Left cardiac atrium (tissue), 4 donors: ENCODE measurements at regions not wholly inside any gene's neighbourhood (a gene's known extent, or its start where the extent isn't known, plus 50 kb on each side); places are given as distances from the start of the nearest gene placed in this dataset.

Experiments
- ATAC-seq, 2 donors: fragments of 200-7000 bp; cut with Tn5 transposase; one replicate each; pipeline ENCODE4 v1.9.1; 2020; ENCODE audit warnings: mild to moderate bottlenecking in 2 of 2, moderate library complexity in 2 of 2
- DNase-seq: peaks from one replicate; pipeline ENCODE4 v3.0.0-alpha.2; 2020
- intact Hi-C, 2 donors: fragments of 100-400 bp; cut with DNase I; formaldehyde crosslinking; loops; one replicate each; pipeline versions ENCODE4 v1.14.1 to v1.15.1; 2022 to 2023
- donor health status: DM: no; HTN: yes; CAD: no.
- donor health status: DM: no; HTN: yes; CAD: no; lungs with severe emphysema.
- donor health status: DM: yes; HTN: yes; CAD: no.
- donor health status: Dilated cardiomyopathy.

DNA sequence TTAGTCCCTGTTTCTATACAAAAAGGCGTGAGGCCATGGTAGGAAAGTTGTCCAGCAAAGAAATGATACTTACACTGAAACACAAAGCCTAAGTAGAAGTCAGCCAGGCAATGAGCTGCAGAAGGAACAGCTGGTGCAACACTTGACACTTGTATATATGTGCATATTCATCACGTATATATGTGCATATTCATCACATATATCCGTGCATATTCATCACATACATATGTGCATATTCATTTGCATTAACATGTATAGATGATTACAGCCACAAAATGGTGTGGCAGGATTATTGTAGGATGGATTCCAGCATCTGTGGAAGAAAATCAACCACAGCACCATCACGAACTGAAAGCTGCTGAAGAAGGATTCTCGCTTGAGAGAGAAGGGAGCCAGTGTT lies 189.0 kb upstream of the RGS18 start:
- intact Hi-C loops: no loop called here
- ATAC-seq (no peak), DNase-seq (no peak)

GRCh38 chr1:191970116-191970515 lies 188.1 kb upstream of the RGS18 start:
- intact Hi-C loops: no loop called here
- no peak for DNase-seq
- no peak for ATAC-seq

- no peak for ATAC-seq
- DNase-seq: no peak
- intact Hi-C loops: no loop called here
These were observed 186.8 kb upstream of the RGS18 start for GRCh38 chr1:191971447-191971846.

DNA sequence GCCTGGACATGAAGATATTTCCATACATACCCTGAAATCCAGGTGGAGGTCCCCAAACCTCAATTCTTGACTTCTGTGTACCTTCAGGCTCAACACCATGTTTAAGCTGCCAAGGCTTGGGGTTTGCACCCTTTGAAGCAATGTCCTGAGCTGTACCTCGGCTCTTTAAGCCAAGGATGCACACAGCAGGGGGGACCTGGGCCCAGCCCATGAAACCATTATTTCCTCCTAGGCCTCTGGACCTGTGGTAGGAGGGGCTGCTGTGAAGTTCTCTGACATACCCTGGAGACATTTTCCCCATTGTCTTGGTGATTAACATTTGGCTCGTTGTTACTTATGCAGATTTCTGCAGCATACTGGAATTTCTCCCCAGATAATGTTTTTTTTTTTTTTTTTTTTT lies 184.3 kb upstream of the RGS18 start:
- DNase-seq: no peak

DNA sequence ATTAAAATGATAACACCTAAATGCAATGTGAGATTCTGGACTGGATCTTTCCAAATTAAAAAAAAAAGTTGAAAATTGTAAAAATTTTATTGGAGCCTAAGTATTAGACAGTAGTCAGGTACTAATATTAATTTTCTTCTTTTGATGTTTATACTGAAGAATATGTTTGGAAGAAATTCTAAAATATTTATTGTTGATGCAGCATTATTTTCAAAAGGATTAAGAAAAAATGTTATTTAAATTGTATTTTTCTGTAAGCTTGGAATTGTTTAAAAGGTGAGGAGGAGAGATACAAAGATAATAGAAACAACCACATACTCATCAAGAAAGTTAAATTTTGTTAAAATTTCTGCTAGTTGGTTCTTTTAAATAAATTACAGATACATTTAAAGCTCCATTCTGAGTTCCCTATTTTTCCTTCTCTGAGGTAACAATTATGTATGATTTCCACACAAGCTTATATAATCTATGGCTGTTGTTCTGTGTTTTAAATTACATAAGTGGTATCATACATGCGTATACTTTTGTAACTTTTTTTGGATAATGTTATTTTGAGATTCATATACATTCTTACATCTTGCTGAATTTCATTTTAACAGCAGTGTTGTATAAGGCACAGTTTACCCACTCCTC lies 180.3 kb upstream of the RGS18 start:
- no peak for DNase-seq
- no peak for ATAC-seq
- intact Hi-C loops: no loop called here

More for the DNA sequence above, 184.3 kb upstream of the RGS18 start:
- ATAC-seq: no peak
- intact Hi-C loops: no loop called here

DNA sequence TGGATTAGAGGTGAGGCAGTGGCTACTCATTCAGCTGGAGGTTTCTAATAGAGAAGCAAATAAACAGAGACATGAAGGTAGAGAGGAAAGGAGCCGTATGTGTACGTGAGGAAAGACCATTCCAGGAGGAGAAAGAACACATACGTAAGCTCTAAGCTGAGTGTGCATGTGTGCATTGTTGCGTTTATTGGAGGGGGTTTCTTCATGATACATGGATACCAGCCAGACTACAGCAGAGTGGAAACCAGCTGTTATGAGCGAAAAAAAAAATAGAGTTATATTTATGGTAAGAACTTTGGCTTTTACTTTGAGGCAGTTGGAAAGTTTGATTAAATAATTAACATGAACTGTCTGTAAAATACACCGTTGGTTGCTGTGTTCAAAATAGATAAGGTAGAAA lies 173.4 kb upstream of the RGS18 start:
- DNase-seq (no peak), ATAC-seq (no peak)
- intact Hi-C loops: no loop called here

GRCh38 chr1:191992118-191992517 lies 166.1 kb upstream of the RGS18 start:
- DNase-seq (no peak), ATAC-seq (no peak)
- intact Hi-C loops: loop anchor here in 1 of 2 donors (5.0 kb wide), 2 partner anchors 320 to 455 kb away; no protein-coding TSS in a partner anchor

DNA sequence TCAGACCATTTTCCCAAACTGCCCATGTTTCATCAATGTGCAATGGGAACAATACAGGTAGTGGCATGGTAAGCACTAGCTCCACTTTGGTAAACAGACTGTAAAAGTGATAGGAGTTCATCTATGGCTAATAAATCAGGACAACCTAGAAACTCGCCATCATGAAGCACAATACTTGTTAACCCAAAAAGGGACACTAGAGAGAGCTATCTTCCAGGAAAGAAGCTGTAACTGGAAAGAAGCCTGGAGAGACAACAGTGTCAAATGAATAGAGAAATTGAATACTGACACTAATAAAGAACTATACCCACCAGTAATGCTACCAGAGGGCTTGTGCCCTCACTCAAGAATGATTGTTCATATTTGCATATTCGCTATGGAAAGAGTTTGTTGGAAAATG lies 164.7 kb upstream of the RGS18 start:
- ATAC-seq: no peak
- no peak for DNase-seq
- intact Hi-C loops: loop anchor here in 1 of 2 donors (5.0 kb wide), 2 partner anchors 319 to 454 kb away; no protein-coding TSS in a partner anchor

DNA sequence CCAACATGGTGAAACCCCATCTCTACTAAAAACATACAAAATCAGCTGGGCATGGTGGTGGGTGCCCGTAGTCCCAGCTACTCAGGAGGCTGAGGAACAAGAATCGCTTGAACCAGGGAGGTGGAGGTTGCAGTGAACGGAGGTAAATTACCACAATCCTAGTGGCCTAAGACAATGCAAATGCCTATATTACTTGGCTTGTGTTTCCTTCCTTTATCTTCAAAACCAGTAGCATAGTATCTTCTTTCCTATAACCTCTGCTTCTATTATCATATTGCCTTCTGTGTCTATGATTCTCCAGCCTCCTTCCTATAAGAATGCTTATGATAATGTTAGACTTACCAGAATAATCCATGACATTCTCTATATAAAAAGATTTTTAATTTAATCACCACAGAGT lies 156.2 kb upstream of the RGS18 start:
- intact Hi-C loops: no loop called here
- DNase-seq: no peak

GRCh38 chr1:192003295-192004077 lies 154.8 kb upstream of the RGS18 start:
- no peak for DNase-seq
- intact Hi-C loops: no loop called here
- no peak for ATAC-seq

More for the DNA sequence above, 156.2 kb upstream of the RGS18 start:
- no peak for ATAC-seq

DNA sequence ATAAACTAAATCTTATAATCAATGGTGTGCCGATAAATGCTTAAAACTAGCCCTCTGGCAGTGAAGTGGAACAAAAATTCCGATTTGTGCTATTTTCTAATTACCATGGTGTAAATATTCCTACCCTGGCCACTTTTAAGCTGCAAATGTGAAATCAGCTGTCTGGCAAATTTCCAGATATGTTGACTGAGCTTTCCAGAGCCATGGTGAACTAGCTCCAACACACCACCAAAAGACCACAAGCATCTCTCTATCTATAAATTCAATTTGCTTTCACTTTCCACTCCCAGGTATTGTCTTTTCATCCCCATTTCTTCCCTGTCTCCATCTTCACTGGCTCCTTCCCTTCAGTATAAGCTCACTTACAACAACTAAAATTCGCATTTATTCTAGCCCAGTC lies 152.3 kb upstream of the RGS18 start:
- DNase-seq: no peak
- no peak for ATAC-seq
- intact Hi-C loops: no loop called here

DNA sequence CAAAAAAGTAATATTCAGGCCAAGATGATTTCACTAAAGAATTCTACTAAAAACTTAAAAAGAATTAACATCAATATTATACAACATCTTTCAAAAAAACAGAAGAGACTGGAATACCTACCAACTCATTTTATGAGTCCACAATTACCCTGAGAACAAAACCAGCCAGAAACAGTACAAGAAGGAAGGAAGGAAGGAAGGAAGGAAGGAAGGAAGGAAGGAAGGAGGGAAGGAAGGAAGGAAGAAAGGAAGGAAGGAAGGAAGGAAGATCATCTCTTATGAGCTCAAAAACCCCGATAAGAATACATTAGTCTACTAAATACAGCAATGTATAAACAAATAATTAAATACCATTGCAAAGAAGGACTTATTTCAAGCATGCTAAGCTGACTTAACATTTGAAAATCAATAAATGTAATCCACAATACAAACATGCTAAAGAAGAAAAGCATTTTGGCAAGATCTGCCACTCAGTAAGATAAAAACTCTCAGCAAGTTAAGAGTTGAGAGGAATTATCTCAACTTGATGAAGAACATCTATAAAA lies 149.9 kb upstream of the RGS18 start:
- ATAC-seq: no peak
- intact Hi-C loops: no loop called here
- DNase-seq: no peak

GRCh38 chr1:192010406-192010805 lies 147.9 kb upstream of the RGS18 start:
- no peak for DNase-seq
- no peak for ATAC-seq
- intact Hi-C loops: no loop called here

- ATAC-seq (no peak), DNase-seq (no peak)
- intact Hi-C loops: no loop called here
These were observed 146.7 kb upstream of the RGS18 start for GRCh38 chr1:192011525-192011924.

- intact Hi-C loops: no loop called here
- no peak for ATAC-seq
- no peak for DNase-seq
These were observed 135.4 kb upstream of the RGS18 start for GRCh38 chr1:192022827-192023226.

GRCh38 chr1:192024881-192025280 lies 133.4 kb upstream of the RGS18 start:
- intact Hi-C loops: no loop called here
- ATAC-seq (no peak), DNase-seq (no peak)

DNA sequence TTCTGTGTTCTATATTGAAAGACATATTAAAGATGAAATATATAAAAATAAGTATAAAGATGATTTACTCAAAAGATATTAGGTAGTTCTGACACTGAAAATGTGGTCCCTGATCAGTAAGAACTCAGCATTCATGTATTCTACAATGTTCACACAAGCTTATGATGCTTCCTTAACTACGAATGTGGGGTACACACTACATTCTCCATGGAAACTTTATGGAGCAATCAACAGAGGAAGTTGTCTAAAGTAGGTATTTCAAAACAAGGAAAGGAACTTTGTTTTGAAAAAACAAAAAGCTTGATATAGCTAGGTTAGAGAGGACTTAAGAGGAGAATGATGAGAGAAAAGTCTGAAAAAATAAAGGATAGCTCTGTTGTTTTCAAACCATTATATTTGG lies 119.7 kb upstream of the RGS18 start:
- DNase-seq (no peak), ATAC-seq (no peak)
- intact Hi-C loops: no loop called here

GRCh38 chr1:192045131-192045530 lies 113.1 kb upstream of the RGS18 start:
- intact Hi-C loops: no loop called here
- DNase-seq (no peak), ATAC-seq (no peak)

DNA sequence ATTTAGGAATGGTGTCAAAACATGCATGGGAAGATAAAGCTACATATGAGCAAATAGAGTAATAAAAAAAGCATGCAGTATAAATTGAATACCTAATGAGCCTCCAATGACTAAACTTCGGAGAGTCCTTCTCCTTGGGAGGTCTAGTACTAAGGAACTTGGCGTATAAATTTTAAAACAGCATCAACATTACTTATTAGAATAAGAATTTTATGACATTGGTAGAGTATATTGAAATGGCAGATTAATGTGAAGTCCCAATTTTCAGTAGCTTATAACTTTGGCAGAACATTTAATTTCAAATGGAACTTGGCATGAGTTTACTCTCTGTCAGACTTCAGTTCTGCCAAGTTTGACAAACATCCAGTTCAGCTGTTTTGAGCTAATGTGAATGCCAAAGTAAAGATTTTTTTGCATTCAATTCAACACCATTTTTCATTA lies 104.7 kb upstream of the RGS18 start:
- ATAC-seq (no peak), DNase-seq (no peak)
- intact Hi-C loops: no loop called here

GRCh38 chr1:192057766-192058165 lies 100.5 kb upstream of the RGS18 start:
- no peak for ATAC-seq
- DNase-seq: no peak
- intact Hi-C loops: no loop called here

- no peak for DNase-seq
- ATAC-seq: no peak
- intact Hi-C loops: no loop called here
These were observed 98.9 kb upstream of the RGS18 start for GRCh38 chr1:192059407-192059806.
